ENCODE measurements at regions not wholly inside any gene's neighbourhood (a gene's known extent, or its start where the extent isn't known, plus 50 kb on each side); places are given as distances from the start of the nearest gene placed in this dataset.

- H3K27me3 ChIP-seq = no peaks in the 10 kb centered on the region
- no peak for DNase-seq
- peaks cover 0 to 9% (median 3%) of the 10 kb centered on the region in 4 donors for H3K4me1 ChIP-seq
- H3K36me3 ChIP-seq = no peaks in the 10 kb centered on the region
- TF ChIP-seq POLR2AphosphoS5 (IDR thresholded peaks at IDR 0.05) = no peak
- H3K4me3 ChIP-seq = no peak overlapping the region
- no peaks in the 10 kb centered on the region for H3K9me3 ChIP-seq
- intact Hi-C loops (cut with DNase I) = no loop called here
- 80 to 95% methylated on average over 7 of the region's 7 CpGs for WGBS, 2 donors
- H3K27ac ChIP-seq = no peak overlapping the region
These were observed 84.3 kb downstream of the SPRY1 start for GRCh38 chr4:123480706-123481418.

- Histone ChIP-seq H3K27ac (no peak overlapping the region), H3K9me3 (no peaks in the 10 kb centered on the region), H3K36me3 (no peaks in the 10 kb centered on the region), H3K4me3 (no peak overlapping the region), H3K4me1 (peaks cover 0 to 9% (median 3%) of the 10 kb centered on the region in 4 donors), H3K27me3 (no peaks in the 10 kb centered on the region)
- DNase-seq = no peak
- TF ChIP-seq POLR2AphosphoS5 (IDR thresholded peaks at IDR 0.05) = no peak
- TF ChIP-seq, protein P1, sequence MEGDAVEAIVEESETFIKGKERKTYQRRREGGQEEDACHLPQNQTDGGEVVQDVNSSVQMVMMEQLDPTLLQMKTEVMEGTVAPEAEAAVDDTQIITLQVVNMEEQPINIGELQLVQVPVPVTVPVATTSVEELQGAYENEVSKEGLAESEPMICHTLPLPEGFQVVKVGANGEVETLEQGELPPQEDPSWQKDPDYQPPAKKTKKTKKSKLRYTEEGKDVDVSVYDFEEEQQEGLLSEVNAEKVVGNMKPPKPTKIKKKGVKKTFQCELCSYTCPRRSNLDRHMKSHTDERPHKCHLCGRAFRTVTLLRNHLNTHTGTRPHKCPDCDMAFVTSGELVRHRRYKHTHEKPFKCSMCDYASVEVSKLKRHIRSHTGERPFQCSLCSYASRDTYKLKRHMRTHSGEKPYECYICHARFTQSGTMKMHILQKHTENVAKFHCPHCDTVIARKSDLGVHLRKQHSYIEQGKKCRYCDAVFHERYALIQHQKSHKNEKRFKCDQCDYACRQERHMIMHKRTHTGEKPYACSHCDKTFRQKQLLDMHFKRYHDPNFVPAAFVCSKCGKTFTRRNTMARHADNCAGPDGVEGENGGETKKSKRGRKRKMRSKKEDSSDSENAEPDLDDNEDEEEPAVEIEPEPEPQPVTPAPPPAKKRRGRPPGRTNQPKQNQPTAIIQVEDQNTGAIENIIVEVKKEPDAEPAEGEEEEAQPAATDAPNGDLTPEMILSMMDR (IDR thresholded peaks at IDR 0.05) = no peak
- 81 to 97% methylated on average over 3 of the region's 3 CpGs for WGBS, 2 donors
- intact Hi-C loops (cut with DNase I) = no loop called here
These were observed 85.1 kb downstream of the SPRY1 start for GRCh38 chr4:123481717-123482116.

GRCh38 chr4:123484291-123484926 is 87.8 kb downstream of the SPRY1 start:
- WGBS, 2 donors = 87 to 92% methylated on average over 4 of the region's 4 CpGs
- H3K36me3 ChIP-seq = no peaks in the 10 kb centered on the region
- peaks cover 0 to under 1% (median 0%) of the 10 kb centered on the region in 4 donors for H3K4me1 ChIP-seq
- H3K27ac ChIP-seq = no peak overlapping the region
- DNase-seq = no peak
- intact Hi-C loops (cut with DNase I) = no loop called here
- H3K4me3 ChIP-seq = no peak overlapping the region
- no peaks in the 10 kb centered on the region for H3K27me3 ChIP-seq
- TF ChIP-seq EP300 (IDR thresholded peaks at IDR 0.05) (no peak), POLR2AphosphoS5 (IDR thresholded peaks at IDR 0.05) (no peak), POLR2A (IDR thresholded peaks at IDR 0.05) (no peak)
- TF ChIP-seq, protein P1 (IDR thresholded peaks at IDR 0.05) = no peak
- no peaks in the 10 kb centered on the region for H3K9me3 ChIP-seq

- H3K9me3 ChIP-seq = no peaks in the 10 kb centered on the region
- no peak overlapping the region for H3K27ac ChIP-seq
- H3K36me3 ChIP-seq = no peaks in the 10 kb centered on the region
- no peak overlapping the region for H3K4me3 ChIP-seq
- TF ChIP-seq POLR2AphosphoS5 (IDR thresholded peaks at IDR 0.05) = no peak
- TF ChIP-seq, protein P1 (IDR thresholded peaks at IDR 0.05) = no peak
- TF ChIP-seq POLR2A (IDR thresholded peaks at IDR 0.05) = no peak
- no peak for TF ChIP-seq EP300 (IDR thresholded peaks at IDR 0.05)
- intact Hi-C loops (cut with DNase I) = no loop called here
- 80 to 93% methylated on average over 1 of the region's 1 CpG for WGBS, 2 donors
- DNase-seq = no peak
- no peaks in the 10 kb centered on the region for H3K4me1 ChIP-seq
- H3K27me3 ChIP-seq = no peaks in the 10 kb centered on the region
These were observed 89.0 kb downstream of the SPRY1 start for GRCh38 chr4:123485601-123486000.

- Histone ChIP-seq H3K27ac (no peak overlapping the region), H3K36me3 (no peaks in the 10 kb centered on the region), H3K27me3 (no peaks in the 10 kb centered on the region), H3K9me3 (no peaks in the 10 kb centered on the region), H3K4me1 (no peaks in the 10 kb centered on the region), H3K4me3 (no peak overlapping the region)
- intact Hi-C loops (cut with DNase I) = no loop called here
- 52 to 56% methylated on average over 5 of the region's 5 CpGs for WGBS, 2 donors
- no peak for DNase-seq
- TF ChIP-seq POLR2AphosphoS5 (IDR thresholded peaks at IDR 0.05) = no peak
- TF ChIP-seq EP300 (IDR thresholded peaks at IDR 0.05) = no peak
- TF ChIP-seq, protein P1 (IDR thresholded peaks at IDR 0.05) = no peak
- no peak for TF ChIP-seq POLR2A (IDR thresholded peaks at IDR 0.05)
These were observed 92.3 kb downstream of the SPRY1 start for GRCh38 chr4:123488916-123489315.

All from sigmoid colon (tissue), 6 donors.